A204.1 (cell line): ENCODE measurements at regions not wholly inside any gene's neighbourhood (a gene's known extent, or its start where the extent isn't known, plus 50 kb on each side); places are given as distances from the start of the nearest gene placed in this dataset.
A peak's percentile ranks its signal among the peaks of the same experiment; 100 is the strongest.
"Not testable (repeated sequence)": the region's sequence is repeated elsewhere in the genome, so short reads cannot be mapped to it uniquely, and the experiment has no call there.

Experiments
- FAIRE-seq: peaks from 2 replicates; lab custom pipeline; 2012; peaks lifted over from hg19 to GRCh38; lab: Jason Lieb, UNC

DNA sequence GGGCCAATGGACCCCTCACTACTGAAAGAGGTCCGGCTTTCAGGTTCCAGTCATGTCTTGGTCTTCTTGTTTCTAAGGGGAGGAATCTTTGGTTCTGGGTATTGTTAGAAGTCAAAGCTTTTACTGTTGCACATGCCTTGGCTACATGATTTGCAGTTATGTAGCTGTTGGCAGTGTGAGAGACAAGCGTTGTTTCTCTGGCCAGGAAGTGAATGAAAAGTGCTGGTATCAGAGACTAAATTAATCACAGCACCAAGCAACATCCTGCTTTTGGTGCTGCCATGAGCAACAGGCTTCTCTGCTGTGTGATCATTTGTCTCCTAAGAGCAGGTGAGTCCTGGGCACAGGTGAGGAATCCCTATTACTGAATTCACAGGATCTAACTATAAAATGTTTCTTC, 100.1 kb upstream of the PRSS3 start:
- no peak for FAIRE-seq

DNA sequence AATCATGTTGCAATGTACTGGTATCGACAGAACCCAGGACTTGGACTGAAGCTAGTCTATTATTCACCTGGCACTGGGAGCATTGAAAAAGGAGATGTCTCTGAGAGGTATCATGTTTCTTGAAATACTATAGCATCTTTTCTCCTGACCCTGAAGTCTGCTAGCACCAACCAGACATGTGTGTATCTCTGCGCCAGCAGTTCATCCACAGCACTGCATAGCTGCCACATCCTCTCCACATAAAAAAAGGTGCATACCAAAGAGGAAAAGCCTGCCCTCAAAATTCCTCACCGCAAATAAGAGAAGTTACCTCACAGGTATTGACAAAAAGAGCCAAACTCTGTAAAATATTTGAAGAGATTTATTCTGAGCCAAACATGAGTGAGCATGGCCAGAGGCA, 99.5 kb upstream of the PRSS3 start:
- no peak for FAIRE-seq

DNA sequence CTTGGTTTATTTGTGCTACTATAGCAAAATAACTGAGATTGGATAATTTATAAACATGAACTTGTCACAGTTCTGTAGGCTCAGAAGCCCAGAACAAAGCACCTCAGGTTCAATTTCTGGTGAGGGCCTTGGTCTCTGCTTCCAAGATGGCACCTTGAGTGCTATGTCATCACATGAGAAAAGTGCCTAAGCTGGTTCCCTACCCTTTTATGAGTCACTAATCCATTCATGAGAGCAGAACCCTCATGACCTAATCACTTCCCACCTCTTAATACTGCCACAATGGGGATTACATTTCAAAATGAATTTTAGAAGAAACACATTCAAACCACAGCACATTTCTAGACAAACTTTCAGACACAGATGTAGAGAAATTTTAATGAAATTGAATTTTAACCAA, 98.2 kb upstream of the PRSS3 start:
- no peak for FAIRE-seq

DNA sequence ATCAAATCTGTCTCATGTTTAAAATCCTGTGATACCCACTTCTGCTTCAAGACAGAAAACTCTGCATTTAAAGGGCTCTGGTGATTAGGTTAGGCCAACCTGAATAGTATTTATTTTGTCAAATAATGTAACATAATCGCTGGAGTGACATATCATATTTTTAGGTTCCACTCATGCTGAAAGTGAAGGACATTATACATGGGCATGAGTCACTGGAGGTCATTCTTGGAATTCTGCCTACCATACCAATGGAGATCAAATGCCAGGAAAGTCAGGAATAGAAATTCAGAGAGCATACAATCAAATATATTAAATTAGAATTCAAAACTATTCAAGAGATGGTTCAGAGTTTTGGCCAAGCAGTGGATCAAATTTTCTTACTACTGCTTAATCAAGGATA, 97.1 kb upstream of the PRSS3 start:
- no peak for FAIRE-seq

DNA sequence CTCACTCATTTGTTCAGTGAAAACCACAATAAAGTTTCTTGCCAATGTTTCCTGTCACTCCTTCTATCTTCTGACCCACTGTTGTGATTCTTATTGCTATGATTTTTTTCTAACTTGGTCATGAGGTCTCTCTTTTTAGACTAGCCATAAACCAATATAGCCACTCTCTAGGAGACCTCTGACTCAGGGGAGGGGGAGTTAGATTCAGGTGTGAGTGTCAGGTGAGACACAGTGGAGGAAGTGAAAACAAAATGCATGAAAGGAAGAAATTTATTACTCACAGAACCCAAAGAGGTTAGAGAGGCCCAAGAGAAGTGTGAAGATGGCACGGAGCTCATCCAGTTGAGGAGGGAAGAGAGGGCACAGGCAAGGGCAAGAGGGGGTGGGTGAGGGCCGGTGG, 94.4 kb upstream of the PRSS3 start:
- not testable (repeated sequence) for FAIRE-seq

DNA sequence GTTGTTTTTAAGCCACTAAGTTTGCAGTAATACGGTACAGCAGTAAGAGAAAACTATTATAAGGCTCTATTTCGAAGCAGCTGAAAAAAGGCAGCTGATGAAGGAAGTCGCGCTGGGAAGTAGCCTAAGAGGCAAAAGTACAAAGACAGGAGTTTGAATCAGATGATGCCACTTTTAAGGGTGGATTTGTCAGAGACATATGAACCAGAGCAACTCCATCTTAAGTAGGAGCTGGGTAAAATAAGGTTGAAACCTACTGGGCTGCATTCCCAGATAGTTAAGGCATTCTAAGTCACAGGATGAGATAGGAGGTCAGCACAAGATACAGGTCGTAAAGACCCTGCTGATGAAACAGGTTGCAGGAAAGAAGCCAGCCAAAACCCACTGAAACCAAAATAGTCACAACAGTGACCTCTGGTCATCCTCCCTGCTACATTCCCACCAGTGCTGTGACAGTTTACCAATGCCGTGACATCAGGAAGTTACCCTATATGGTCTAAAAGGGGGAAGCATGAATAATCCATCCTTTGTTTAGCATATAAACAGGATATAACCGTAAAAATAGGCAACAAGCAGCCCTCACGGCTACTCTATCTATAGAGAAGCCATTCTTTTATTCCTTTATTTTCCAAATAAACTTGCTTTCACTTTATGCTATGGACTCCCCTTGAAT, 91.8 kb upstream of the PRSS3 start:
- no peak for FAIRE-seq

DNA sequence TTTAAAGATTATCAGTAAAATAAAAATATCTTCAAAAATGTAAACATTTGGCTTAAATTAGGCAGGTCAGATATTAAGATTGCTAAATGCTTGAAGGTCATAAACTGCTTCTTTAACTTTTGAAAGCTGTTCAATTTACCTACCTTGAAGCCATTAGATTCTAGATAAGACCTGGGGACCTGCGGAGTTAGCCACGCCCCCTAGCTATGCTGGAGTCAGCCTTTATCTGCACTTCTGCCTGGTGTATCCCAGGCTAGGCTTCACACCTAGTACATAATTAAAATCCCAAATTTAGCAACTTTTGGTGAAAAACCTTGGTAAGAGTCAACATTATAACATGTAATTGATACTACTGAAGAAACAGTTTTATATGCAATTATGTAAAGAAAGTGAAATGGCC, 89.9 kb upstream of the PRSS3 start:
- FAIRE-seq = not testable (repeated sequence)

DNA sequence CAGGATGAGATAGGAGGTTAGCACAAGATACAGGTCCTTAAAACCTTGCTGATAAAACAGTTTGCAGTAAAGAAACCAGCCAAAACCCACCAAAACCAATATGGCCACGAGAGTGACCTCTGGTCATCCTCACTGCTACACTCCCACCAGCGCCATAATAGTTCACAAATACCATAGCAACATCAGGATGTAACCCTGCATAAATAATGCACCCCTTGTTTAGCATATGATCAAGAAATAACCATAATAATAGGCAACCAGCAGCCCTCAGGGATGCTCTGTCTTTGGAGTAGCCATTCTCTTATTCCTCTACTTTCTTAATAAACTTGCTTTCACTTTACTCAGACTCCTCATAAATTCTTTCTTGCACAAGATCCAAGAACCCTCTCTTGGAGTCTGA, 86.9 kb upstream of the PRSS3 start:
- FAIRE-seq = no peak

DNA sequence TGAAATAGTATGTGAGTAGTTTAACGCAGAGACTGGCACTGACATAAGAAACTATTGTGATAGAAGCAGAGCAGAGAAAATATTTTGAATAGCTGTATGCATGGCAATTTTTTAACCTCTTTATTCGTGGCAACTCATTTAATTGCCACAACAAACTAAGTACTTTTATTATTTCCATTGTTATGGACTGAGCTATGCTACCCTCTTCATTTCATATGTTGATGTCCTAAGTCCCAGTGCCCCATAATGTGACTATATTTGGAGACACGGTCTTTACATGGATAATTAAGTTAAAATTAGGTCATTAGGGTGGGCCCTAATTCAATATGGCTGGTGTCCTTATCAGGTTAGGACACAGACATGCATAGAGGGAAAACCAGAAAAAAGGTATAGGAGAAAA, 86.1 kb upstream of the PRSS3 start:
- FAIRE-seq = no peak

DNA sequence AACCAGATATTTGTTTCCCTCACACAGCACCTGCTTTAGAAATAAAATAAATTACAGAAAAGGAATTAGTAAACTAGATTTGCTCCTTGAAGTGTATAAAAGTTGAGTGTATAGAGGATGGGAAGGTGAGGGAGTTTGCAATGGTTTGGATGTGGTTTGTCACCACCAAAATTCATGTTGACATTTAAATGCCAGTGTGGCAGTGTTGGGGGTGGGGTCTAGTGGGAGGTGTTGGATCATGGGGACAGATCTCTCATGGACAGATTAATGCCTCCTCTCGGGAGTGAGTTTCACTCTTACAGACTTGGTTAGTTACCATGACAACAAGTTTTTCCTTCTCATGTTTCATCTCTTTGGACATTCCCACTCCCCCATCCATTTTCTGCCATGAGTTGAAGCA, 83.9 kb upstream of the PRSS3 start:
- not testable (repeated sequence) for FAIRE-seq

DNA sequence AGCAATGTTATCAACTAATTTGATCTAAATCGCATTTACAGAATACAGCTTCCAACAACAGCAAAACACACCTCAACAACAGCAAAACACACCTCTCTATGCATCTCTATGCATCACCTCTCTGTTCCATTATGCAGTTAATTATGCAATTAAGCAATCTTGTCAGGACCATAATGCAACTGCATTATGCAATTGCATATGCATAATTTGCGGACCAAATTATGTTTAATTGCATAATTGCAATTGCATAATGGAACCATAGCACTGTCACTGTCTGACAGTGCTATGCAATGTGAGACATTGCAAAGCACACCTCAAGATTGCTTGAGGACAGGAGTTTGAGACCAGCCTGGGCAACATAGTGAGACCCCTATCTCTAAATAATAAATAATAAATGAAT, 80.4 kb upstream of the PRSS3 start:
- no peak for FAIRE-seq

DNA sequence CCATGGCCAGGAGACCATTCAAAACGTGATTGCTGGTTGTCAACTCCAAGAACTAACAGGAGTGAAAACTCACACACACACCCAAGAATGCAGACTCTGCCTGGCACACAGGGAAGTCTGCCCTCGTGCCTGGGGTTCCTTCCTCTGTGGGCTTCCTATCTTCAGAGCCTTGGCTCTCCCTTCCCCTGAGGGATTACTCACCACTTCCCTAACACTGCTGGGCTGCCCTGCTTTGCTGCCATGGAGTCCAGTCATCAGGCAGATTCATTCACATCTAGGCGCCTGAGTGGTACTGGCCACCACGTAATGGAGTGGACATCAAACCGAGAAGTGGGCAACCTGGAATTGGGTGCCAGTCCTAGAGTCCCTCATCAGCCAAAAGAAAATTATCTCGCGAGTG, 76.4 kb upstream of the PRSS3 start:
- no peak for FAIRE-seq

DNA sequence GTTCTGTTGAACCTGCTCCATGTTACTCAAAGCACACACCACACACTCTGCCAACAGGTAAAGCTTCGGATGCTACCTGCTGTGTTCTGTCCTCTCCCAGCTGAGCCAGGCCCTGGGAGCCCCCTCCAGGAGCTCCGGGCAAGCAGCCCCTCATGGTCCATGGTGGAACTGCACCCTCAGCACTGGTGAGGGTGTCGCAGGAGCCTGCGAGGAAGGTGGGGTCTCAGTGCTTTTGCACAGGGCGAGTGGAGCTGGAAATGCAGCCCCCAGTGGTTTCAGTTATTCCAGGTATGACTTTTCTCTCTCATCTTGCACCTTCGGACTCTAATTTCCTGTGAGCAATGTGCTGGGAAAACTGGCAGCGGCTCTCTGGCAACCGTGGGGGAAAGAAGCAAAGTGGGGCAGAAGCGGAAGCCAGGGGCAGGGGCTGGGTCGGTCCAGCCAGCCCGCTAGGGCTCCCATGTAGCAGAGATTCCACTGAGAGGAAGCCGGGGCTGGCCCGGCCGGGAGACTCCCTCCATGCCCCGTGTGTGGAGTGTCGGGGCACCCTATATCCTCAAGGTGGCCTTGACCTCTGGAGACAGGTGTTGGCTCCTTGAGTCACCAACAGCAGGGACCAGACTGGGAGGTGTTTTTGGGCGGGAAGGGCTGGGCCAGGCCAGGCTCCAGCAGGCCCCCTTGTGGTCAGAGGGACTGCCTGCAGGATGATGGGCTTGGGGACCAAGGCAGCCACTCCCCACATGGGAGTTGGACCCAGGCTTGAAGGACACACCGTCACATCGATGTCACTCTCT, 75.6 kb upstream of the PRSS3 start:
- no peak for FAIRE-seq

DNA sequence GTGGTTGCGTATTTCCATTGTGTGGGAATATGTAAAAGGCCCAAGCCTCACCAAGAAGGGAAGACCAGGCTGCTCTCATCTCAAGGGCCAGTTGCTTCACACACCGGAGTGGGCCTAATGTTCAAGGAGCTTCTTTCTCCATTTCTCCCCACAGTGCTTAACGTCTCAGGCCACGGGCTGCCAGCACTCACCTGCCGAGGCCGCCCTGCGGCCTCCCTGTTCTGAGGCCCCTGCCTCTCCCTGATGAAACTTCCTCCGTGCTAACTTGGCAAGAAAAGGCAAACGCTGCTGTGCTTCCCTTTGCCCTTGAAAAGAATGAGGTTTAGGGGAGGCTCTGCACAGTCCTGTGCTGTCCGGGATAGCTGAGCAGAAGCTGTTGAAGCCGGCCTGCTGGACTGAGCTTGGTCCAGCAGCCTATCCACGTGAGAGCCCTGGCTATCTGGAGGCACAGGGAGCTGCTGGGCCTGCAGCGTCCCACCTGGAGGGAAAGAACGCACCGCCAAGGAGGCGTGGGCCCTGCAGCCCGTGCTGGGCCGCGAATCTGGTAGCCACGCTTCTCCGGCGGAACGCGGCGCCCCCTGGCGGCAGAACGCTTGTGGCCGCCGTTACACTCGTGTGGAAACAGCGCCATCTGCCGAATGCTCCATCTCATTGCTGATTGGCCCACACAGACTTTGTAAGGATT, 73.5 kb upstream of the PRSS3 start:
- no peak for FAIRE-seq

DNA sequence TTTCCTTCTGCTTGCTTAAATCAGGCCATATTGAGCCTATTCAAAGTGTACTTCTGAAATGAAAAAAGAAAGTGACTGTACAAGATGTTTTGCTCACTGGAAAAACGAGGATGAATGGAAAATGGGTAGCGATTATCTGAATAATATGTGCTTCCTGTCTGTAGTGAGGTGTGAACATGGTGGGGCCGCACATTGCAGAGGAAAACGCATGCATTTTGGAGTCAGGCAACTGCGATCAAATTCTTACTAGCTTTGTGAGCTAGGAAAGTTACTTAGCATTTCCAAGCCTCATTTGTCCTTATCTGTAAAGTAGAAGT, 73.0 kb upstream of the PRSS3 start:
- FAIRE-seq = no peak

DNA sequence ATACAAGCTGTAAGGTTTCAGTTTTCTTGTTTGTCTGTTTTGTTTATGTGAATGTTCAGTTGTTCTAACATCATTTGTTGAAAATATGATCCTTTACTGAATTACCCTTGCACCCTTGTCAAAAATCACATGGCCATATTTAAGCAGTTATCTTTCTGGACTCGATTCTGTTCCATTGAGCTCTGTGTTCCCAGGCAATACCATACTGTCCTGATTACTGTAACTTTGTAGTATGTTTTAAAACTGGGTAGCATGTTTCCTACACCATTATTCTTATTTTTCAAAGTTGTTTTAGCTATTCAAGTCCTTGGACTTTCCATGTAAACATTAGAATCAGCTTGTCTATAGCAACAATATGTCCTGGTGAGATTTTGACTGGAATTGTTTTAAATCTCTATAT, 66.7 kb upstream of the PRSS3 start:
- no peak for FAIRE-seq

DNA sequence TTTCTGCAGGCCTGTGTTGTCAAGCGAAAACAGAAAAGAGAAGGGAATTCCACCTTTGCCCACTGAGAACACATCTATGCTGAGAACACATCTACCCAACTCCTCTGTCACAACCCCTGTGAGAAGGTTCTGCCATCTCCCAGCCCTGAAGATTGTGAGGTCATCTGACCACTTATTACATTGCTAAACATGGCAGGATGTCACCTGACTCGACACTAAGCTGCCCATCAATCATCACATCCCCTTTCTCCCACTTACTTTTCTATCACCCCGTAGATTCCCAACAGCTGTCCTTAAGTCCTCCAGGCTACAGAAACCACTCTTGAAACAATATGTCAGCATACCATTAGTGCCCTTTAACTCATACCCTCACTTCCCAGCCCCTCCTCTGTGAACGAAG, 64.2 kb upstream of the PRSS3 start:
- FAIRE-seq = no peak

DNA sequence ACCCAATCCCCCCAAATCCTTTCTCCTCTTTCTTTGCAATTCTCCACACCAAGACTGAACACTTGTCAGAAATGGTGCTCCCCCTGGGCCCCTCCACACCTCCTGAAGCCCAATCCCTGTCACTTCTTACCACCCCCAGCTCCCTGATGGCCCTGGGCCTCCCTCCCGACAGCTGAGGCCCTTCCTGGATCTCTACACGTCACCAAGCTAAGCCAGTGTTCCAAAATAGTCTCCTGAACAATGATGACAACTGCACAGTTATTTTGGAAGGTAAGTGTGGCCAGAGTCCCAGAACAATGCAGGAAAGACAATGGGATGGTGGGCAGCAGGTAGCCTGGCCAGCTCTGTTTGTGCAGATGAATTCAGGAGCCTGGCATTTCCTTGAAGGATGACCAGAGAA, 63.7 kb upstream of the PRSS3 start:
- no peak for FAIRE-seq

DNA sequence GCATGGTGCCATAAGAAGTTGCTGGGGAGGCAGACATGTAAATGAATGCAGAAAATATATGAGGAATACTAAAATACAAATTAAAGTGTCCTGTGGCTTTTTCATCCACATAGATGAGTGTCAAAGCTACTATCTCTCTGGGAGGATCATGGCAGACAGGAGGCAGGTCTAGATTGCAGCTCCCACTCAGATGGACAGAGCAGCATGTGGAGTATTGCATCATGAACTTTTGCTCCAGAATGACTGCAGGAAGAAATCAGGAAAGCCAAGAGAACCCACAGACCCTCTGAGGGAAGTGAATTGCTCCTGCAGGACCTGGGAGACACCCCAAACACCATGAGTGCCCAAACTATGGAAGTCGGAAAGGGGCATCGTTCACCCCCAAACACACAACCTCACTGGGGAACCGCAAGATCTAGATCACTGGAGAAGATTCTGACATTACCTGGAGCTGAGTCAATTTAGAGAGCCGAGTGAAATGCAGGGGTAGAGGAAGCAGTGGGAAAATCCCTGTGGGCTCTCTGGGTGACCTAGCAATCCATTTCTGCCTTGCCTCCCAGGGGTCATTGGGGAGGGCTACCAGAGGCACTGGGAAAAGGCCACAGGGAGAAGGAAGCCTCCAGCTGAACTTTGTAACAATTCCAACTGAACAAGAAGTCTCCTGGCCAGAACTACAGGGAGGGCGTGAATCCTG, 61.0 kb upstream of the PRSS3 start:
- FAIRE-seq = not testable (repeated sequence)

DNA sequence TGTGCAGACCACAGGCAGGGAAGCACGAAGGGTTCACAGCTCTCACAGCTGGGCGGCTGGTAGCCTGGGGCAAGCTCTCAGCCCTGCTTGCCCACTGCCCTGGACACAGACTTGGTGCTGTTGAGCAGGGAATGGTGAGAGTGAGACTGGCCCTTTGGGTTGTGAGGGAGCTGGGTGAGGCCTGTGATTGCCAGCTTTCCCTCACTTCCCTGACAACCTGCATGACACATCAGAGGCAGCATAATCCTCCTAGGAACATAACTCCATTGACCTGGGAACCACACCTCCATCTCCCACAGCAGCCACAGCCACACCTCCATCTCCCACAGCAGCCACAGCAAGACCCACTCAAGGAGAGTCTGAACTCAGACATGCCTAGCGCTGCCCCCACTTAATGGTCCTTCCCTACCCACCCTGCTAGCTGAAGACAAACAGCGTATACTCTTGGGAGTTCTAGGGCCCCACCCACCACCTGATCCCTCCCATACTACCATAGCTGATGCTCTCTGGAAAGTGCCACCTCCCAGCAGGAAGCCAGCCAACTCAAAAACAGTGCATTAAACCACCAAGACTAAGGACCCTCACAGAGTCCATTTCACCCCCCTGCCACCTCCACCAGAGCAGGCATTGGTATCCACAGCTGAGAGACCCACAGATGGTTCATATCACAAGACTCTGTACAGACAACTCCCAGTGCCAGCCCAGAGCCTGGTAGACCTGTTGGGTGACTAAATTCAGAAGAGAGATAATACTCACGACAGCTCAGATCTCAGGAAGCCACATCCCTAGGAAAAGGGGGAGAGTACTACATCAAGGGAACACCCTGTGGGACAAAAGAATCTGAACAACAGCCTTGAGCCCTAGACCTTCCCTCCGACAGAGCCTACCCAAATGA, 60.2 kb upstream of the PRSS3 start:
- FAIRE-seq = not testable (repeated sequence)

DNA sequence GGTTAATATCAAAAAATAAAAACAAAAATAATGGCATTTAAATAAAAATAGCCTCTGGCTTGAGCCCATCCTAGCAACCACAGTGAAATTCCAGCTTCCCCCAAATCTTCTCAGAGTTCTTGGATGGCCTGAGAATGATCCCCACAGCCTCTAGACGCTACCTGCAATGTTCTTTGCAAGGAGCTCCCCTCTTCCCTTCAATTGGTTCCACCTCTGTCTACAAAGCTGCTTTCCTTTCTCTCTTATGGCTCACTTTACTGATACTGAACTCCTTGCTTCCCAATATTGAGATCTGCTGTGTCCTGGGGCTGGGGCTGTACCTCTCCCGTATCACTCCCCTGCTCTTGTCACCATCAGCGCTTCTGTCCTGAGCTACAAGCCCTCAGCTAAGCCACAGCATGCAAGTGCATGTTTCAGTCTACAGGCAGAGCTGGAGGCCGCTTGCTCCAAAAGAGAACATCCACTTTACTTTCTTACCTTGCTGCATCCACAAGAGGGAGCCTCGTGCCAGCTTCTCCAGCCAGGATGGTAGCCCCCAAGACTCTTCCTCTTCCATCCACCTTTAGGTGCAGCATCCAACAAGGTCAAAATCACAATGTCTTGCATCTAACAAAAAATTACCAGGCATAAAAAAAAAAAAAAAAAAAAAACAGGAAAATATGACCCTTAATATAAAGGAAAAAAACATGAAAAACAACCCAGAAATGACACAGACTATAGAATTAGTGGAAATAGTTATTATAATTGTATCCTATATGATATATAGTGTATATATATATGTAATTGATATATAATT, 57.4 kb upstream of the PRSS3 start:
- FAIRE-seq = peak; percentile 56
